HG03135 (cell line): ENCODE measurements at regions not wholly inside any gene's neighbourhood (a gene's known extent, or its start where the extent isn't known, plus 50 kb on each side); places are given as distances from the start of the nearest gene placed in this dataset.
"Not testable (repeated sequence)": the region's sequence is repeated elsewhere in the genome, so short reads cannot be mapped to it uniquely, and the experiment has no call there.

Experiments used
- ATAC-seq: cut with Tn5 transposase; IDR thresholded peaks from one replicate; pipeline ENCODE4 v1.9.1; 2021; ENCODE audit warnings: mild to moderate bottlenecking, moderate library complexity; ENCODE audit not compliant: unreplicated experiment

DNA sequence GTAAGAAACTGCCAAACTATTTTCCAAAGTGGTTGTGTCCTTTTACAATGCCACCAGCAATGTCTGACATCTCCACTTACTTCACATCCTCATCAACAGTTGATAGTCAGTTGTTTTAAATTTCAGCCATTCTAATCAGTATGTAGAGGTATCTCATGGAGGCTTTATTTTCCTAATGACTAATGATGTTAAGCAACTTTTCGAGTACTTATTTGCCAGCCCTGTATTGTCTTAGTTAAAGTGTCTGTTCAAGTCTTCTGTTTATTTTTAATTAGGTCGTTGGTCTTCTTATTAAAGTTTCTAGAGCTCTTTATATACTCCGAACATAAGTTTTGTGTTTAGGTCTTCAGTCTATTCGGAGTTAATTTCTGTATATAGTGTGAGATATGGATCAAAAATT is 54.9 kb upstream of the NBPF12 start:
- not testable (repeated sequence) for ATAC-seq

DNA sequence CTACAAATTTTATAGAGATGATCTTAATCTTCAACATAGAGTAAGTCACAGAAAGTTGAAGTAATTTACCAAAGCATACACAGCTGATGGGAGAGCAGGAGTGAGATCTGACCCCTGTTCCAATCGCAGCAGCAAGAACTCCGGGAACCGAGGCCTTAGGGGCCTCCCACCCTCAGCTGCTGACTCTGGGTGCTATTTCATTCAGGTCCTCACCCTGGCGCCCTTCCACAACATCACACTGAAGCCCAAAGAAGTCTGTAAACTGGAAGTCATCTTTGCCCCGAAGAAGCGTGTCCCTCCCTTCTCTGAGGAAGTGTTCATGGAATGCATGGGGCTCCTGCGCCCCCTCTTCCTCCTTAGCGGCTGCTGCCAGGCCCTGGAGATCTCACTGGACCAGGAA is 57.0 kb upstream of the NBPF12 start:
- not testable (repeated sequence) for ATAC-seq

DNA sequence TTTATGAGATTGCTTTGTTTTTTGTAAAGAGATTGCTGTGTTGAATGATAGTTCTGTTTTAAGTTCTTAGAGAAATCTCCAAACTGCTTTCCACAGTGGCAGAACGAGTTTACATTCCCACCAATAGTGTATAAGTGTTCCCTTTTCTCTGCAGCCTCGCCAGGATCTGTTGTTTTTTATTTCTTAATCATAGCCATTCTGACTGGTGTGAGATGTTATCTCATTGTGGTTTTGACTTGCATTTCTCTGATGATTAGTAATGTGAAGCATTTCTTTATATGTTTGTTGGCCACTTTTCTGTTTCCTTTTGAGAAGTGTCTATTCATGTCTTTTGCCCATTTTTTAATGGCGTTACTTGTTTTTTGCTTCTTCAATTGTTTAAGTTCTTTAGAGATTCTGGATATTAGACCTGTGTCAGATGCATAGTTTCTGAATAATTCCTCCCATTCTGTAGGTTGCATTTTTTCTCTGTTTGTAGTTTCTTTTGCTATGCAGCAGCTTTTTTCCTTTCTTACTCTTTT is 74.3 kb upstream of the NBPF12 start:
- not testable (repeated sequence) for ATAC-seq

DNA sequence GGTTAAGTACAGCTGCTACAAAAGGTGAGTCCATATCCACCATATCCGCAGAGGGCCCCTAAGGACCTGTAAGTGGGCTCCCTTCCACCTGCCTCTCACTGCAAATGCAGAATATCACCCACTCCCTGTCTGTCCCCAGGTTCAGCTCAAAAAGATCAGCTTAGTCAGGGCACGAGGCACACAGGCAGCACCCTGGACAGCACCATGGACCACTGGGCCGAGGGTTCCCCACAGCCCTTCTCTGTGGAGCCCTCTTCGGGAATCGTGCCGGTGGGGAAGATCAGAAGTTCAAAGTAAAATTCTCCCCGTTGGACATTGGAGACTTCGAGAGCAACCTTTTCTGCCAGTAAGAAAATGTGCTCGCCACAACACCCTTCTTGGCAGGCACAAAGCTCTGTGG is 85.0 kb upstream of the NBPF12 start:
- not testable (repeated sequence) for ATAC-seq

DNA sequence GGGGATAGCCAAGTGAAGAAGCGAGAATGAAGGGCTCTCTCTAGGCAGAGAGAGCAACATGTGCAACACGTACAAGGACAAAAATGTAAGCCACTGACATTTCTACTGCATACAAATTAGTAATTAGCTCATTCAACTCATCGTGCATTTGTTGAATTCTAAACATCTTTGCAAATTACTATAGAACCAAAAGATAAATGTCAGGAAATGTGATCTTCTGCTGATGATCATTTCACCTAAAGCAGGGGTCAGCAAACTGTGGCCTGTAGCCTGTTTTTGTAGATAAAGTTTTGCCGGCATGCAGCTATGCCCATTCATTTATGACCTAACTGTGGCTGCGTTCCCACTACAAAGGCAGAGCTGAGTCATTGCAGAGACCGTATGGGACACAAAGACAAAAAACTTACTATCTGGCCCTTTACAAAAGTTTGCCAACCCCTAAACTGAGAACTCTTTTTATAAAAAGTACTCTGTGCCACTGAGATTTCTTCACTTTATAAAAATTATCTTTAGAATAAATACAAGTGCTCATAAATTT is 87.7 kb upstream of the NBPF12 start:
- ATAC-seq = not testable (repeated sequence)

DNA sequence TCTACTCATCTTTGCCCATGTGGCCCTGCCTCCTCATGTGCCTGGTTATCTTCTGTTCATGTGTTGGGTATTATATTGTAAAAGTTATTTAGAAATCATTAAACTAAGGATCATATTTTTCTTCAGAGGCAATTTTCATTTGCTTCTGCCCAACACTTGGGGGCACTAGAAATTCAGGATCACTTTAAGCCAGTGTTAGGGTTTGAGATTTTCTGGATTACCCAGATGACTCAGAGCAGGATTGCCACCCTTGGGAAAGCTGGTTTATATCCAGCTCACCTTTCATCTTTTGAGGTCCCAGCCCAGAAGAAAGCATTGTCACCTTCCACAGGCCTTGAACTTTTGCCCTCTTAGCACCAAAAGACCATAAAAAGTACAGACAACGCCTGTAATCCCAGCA is 99.4 kb upstream of the NBPF12 start:
- not testable (repeated sequence) for ATAC-seq

DNA sequence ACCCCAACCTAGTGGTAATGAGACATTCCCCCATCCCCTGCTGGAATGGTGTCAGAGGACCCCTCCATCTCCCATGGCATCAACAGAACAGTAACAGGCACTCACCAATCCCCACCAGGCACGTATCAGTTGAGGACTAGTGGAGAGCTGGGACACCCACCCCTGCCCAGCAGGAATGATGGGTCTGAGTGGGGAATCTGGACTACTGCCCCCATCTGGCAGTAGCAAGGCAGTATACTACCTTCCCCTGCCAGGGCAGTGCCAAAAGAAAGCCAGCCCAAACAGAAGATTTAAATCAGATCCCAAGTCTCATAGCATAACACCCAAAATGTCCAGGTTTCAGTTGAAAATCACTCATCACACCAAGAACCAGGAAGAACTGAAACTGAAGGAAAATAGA is 111.2 kb upstream of the NBPF12 start:
- ATAC-seq = not testable (repeated sequence)

DNA sequence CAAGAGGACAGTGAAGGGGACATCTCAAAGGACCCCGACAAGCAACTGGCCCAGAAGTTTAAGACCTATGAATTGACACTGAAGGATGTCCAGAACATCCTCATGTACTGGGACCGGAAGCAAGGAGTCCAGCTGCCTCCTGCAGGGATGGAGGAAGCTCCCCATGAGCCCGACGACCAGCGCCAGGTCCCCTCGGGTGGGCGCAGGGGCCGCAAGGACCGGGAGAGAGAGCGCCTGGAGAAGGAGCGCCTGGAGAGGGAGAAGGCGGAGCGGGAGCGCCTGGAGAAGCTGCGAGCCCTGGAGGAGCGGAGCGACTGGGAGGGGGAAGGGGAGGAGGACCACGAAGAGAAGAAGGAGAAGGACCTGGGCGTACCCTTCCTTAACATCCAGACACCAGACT is 143.9 kb upstream of the NBPF12 start:
- not testable (repeated sequence) for ATAC-seq

DNA sequence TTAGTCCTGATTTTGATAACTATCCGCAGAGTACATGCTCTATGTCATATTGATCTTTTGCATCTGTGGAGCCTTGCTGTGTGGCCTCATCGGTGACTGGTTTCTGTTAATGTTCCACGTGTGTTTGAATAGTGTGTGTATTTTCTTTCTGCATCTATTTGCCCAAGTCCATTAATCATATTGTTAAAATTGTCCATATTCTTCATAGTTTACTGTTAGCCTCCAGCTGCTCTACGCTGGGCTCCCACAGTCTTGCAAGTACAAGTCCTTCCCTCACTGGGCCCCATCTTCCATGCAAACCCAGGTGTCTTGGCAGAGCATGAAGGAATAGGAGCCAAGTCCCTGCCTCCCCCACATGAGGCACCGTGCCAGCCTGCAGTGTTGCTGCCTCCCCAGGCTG is 145.4 kb upstream of the NBPF12 start:
- ATAC-seq = not testable (repeated sequence)

DNA sequence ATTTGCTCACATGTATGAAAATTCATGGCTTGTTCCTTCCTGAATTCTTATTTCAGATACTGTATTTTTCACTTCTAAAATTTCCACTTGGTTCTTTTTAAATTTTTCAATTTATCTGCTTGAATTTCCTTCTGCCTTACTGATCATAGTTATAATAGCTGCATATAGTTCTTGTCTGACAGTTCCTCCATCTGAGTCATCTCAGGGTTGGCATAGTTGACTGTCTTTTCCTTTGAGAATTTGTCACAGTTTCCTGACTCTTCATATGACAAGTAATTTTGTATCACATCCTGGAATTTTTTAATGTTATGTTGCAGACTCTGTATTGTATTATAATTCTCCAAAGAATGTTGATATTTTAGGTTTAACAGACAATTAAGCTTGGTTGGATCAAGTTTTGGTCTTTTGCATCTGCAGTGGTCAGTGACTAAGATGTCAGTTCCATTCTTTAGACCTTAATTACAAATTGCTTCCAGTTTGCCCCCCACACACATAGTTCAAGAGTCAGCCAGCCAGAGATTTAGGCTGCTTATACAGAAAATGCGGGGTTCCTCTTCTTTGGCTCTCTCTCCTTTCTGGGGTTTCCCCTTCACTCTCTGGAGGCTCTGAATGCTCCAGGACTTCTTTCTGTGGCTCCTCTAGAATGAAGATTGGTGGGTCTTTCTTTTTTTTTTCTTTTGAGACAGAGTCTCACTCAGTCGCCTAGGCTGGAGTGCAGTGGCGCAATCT is 153.7 kb upstream of the NBPF12 start:
- ATAC-seq = not testable (repeated sequence)

DNA sequence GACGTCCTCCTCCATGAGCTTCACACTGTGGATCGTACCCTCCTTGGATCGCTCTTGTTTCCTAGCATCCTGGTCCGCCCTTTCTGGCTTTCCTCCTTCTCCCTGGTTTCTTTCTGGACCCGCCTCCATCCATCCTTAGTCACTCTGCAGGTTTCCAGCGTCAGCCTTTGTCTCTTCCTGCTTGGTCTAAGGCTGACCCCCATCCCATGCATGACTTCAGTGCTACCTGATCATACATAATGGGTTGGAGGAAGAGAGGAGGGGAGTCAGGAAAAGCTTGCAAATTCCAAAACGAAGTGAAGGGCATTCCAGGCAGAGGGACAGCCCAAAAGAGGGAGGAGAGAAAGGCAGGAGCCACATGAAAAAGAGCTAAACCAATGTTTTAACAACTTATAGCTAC is 156.9 kb upstream of the NBPF12 start:
- not testable (repeated sequence) for ATAC-seq

DNA sequence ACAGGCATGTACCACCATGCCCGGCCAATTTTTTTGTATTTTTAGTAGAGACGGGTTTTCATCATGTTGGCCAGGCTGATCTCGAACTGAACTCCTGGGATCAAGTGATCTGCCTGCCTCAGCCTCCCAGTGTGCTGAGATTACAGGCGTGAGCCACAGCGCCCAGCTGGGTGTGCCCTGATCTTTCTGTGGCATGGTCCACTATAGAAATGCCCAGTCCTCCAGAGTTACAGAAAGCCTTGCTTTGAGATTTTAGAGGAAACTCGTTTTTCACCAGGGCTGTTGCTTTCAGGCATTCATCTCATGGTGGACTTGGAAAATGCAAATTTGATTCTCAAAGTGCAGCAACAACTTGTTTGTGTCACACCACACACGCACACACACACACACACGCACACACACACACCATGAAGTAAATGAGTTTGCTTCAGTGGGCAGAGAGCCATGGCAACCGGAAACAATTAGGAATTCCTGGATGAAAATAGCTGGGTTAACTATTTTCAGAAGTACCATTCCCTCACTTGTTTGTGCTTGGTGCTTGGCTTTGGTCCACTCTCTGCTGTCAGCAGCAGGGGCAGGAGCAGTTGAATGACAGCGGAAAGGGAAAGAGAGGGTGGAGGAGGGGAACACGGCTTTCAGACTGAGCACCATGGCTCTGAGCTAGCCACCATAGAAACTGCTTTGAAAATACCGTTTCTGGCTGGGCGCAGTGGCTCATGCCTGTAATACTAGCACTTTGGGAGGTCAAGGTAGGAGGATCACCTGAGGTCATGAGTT is 160.1 kb upstream of the NBPF12 start:
- not testable (repeated sequence) for ATAC-seq

DNA sequence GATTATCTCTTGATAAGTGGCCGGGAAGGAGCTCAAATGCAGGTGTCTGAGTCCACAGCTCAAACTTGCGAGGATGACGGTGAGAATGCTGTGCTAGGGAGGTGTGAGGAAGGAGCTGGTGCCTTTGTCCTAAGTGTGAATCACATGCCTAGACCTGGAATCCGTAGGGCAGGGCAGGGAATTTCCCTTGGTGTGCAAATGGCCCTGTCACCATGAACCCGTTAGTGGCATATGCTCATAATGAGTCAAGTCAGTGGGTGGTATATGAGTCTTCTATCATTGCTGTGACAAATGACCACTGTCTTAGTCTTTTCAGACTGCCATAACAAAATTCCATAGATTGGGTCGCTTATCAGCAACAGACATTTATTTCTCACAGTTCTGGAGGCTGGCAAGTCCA is 163.1 kb upstream of the NBPF12 start:
- ATAC-seq = not testable (repeated sequence)

DNA sequence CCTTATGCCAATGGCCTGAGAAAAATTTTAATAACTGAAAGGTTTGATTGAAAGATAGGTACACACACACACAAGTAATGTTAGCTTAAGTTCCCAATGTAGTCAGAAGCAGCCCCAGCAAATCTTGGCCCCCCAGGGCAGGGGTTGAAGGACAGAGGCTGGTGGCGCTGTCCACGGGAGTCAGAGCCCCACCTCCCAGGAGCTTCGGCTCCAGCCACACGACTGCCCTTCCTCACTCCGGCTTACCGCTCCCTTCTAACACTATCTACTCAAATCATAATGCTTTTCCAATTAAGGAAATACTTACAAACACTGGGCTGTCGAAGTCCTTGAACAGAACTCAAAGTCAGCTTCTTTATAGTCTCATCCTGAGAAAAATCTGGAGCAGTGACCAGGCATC is 163.9 kb upstream of the NBPF12 start:
- ATAC-seq = not testable (repeated sequence)

DNA sequence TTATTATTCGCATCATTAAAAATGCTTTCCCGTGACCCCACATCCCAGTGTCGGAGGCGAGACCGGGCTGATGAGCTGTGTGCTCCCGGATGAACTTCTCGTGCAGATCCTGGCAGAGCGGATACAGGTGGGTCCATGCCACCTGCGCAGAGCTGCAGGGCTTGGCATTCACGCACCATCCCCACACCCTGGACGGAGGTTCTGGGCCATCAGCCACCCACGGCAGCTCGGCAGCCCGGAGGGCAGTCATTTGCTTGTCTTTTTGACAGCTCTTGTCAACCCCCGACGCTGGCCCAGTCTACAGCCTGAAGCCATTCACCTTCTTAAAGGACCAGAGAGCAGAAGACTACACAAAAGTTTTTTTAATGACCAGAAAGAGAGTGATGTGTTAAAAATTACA is 166.7 kb upstream of the NBPF12 start:
- ATAC-seq = not testable (repeated sequence)

DNA sequence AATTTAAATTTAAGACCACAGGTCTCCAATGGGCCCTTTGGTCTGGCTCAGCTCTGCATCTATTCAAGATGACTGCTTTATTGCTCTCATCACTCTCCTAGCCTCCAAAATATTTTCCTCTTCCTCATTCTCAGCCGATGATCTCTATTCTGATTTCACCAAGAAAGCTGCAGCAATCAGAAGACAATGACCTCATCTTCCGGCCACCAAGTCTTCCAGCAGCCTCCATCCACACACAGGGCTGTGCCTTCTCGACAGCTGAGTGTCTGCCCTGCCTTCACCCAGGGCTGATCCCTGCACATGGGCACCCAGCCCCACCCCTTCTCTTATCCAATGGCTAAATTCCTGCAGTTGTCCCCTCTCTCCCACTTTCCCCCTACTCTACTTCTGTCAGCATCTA is 167.1 kb upstream of the NBPF12 start:
- not testable (repeated sequence) for ATAC-seq

DNA sequence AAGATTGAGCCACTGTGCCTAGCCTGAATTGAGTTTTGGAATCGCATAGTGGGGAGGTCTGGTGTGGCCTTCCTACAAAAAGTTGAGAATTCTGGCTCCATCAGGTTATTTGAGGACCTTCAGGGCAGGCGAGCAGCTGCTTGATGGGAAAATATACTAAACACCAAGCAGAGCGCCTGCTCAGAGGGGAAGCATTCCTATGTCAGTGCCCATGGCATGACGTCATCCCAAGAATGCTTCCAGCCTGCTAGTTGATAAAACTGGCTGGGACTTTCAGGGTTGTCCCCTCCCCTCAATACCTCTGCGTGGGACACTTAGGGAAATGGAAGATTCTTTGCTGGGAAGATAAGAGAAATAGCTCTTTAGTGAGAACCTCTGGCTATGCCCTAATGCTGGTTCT is 174.9 kb upstream of the NBPF12 start:
- ATAC-seq = not testable (repeated sequence)

DNA sequence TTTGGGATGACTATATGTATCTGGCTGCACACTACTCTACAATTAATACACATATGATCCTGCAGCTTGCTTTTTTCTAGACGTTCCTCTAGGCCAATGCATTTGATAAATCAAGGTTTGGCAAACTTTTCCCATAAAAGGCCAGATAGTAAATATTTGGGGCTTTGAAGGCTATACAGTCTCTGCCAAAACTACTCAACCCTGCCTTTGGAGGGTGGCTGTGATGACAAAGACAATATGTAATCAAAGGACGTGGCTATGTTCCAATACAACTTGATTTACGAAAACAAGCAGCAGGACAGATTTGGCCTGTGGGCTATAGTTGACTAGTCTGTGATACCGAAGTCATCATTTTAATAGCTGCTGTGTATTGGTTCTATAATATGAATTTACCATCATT is 181.3 kb upstream of the NBPF12 start:
- ATAC-seq = not testable (repeated sequence)

DNA sequence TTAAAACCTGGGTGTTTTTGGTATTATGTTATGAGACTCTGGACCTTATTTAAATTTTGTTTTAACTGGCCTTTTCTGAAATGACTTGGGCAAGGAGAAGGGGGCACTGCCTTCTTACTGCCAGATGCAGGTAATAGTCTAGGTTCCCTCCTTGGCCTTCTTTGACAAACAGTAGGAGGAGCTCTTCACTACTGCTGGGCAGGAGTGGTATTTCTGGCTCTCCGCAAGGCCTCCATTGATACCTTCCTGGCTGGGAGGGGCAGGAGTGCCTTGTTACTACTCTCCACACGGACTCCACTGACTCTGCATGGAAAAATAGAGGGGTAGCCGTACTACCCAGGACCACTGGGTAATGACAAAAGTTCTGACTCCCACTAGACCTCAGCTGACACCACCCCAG is 189.4 kb upstream of the NBPF12 start:
- ATAC-seq = not testable (repeated sequence)

DNA sequence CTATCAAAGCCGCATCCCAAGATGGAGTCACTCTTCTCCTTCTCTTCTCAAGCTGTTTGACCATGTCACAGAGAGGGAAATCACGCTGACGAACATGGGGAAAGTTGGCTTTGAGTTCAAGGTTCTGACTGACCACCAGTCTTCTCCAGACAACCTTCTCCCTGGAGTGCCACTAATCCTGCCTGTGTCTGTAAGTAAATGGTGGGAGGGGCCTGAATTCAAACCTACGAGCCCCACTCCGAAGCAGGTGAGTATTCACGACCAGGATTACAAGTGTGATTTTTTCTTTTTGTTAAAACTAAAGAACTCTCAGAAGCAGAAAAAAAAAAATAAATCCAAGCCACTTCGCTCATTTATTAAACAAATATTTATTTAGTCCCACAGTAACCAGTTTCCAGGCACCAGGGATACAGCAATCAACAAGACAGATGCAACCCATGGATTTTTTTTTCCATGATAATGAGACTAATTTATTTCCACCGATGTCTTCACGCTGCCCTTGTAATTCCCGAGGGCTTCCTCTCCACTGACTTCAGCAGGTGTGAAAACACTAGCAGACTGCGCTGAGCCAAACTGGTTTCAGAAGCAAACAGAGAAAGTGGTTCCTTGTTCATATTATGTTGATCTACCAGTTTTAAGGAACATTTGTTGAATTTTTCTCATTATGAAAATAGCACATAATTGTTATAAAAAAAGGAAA is 206.0 kb upstream of the NBPF12 start:
- ATAC-seq = not testable (repeated sequence)
